Peyer's patch (tissue), 4 donors: ENCODE measurements at regions not wholly inside any gene's neighbourhood (a gene's known extent, or its start where the extent isn't known, plus 50 kb on each side); places are given as distances from the start of the nearest gene placed in this dataset.

Source experiments
- POLR2A ChIP-seq, 2 donors: fragments of 450-650 bp; IDR thresholded peaks; one replicate each; pipeline ENCODE4 v1.5.1; 2017; ENCODE audit warnings: antibody characterized with exemption in 2 of 2, mild to moderate bottlenecking in 2 of 2, moderate library complexity in 2 of 2
- TF ChIP-seq, protein P1 (sequence below), 6 experiments: fragments of 450-650 bp in 4 of 6; fragments of 200-600 bp in 2 of 6; sonication (generic) in 1 of 6; IDR thresholded peaks; one replicate each; pipeline ENCODE4 v1.5.1; 2017 to 2019; ENCODE audit warnings: antibody characterized with exemption in 6 of 6, mild to moderate bottlenecking in 3 of 6, moderate library complexity in 1 of 6

- TF ChIP-seq, protein P1, sequence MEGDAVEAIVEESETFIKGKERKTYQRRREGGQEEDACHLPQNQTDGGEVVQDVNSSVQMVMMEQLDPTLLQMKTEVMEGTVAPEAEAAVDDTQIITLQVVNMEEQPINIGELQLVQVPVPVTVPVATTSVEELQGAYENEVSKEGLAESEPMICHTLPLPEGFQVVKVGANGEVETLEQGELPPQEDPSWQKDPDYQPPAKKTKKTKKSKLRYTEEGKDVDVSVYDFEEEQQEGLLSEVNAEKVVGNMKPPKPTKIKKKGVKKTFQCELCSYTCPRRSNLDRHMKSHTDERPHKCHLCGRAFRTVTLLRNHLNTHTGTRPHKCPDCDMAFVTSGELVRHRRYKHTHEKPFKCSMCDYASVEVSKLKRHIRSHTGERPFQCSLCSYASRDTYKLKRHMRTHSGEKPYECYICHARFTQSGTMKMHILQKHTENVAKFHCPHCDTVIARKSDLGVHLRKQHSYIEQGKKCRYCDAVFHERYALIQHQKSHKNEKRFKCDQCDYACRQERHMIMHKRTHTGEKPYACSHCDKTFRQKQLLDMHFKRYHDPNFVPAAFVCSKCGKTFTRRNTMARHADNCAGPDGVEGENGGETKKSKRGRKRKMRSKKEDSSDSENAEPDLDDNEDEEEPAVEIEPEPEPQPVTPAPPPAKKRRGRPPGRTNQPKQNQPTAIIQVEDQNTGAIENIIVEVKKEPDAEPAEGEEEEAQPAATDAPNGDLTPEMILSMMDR (IDR thresholded peaks at IDR 0.05): no peak
- TF ChIP-seq POLR2A (IDR thresholded peaks at IDR 0.05): no peak
Measured at GRCh38 chr19:30093966-30094755, 152.1 kb downstream of the URI1 start.
